Lung (tissue), 11 donors: ENCODE measurements at regions not wholly inside any gene's neighbourhood (a gene's known extent, or its start where the extent isn't known, plus 50 kb on each side); places are given as distances from the start of the nearest gene placed in this dataset.

Experiments used
- ATAC-seq: fragments of 200-7000 bp; cut with Tn5 transposase; one replicate; pipeline ENCODE4 v1.9.1; 2020; ENCODE audit warnings: moderate number of reproducible peaks; ENCODE audit not compliant: insufficient read depth, low FRiP score
- DNase-seq, 3 donors: peaks; one replicate each; pipeline ENCODE4 v3.0.0-alpha.2; 2013 to 2017
- H3K27ac ChIP-seq, 2 donors: one replicate each; pipeline ENCODE4 v1.5.1; 2013; ENCODE audit warnings: mild to moderate bottlenecking in 2 of 2, moderate library complexity in 2 of 2, control low read depth in 1 of 2, inconsistent platforms in 1 of 2, low read depth in 1 of 2, low read length in 1 of 2
- H3K27me3 ChIP-seq, 3 donors: one replicate each; pipeline ENCODE4 v1.5.1; 2013; ENCODE audit warnings: low read length in 2 of 3; ENCODE audit not compliant: control insufficient read depth in 3 of 3, insufficient read depth in 3 of 3
- H3K36me3 ChIP-seq, 4 donors: one replicate each; pipeline ENCODE4 v1.5.1; 2013; ENCODE audit warnings: low read length in 4 of 4, mild to moderate bottlenecking in 1 of 4, moderate library complexity in 1 of 4; ENCODE audit not compliant: control insufficient read depth in 4 of 4, insufficient read depth in 4 of 4
- H3K4me1 ChIP-seq, 5 donors: one replicate each; pipeline ENCODE4 v1.5.1; 2013; ENCODE audit warnings: low read length in 5 of 5, mild to moderate bottlenecking in 2 of 5, moderate library complexity in 1 of 5; ENCODE audit not compliant: control insufficient read depth in 5 of 5, insufficient read depth in 5 of 5
- H3K4me3 ChIP-seq: one replicate; pipeline ENCODE4 v1.5.1; 2013; ENCODE audit warnings: mild to moderate bottlenecking, control low read depth, moderate library complexity
- H3K9ac ChIP-seq, 2 donors: one replicate each; pipeline ENCODE4 v1.5.1; 2013; ENCODE audit warnings: low read length in 2 of 2, control low read depth in 1 of 2; ENCODE audit not compliant: insufficient read depth in 1 of 2
- H3K9me3 ChIP-seq, 4 donors: one replicate each; pipeline ENCODE4 v1.5.1; 2013; ENCODE audit warnings: low read length in 3 of 4, mild to moderate bottlenecking in 1 of 4, moderate library complexity in 1 of 4; ENCODE audit not compliant: control insufficient read depth in 4 of 4, insufficient read depth in 3 of 4
- CTCF ChIP-seq: IDR thresholded peaks from 2 replicates; pipeline ENCODE4 v1.5.1; 2012; ENCODE audit warnings: mild to moderate bottlenecking; ENCODE audit errors: control extremely low read depth, extremely low read depth
- WGBS, 2 donors: extraction: QIAGEN DNeasy Blood & Tissue Kit; methylation state at CpG; one replicate each; pipeline ENCODE4 v1.1.7; 2013; 5-methylcytosine and 5-hydroxymethylcytosine counted together
- donor health status: control.
- donor health status: control.
- donor health status: Bipolar disorder and iron deficiency.
- donor health status: healthy.
- donor health status: DM: yes; HTN: yes; CAD: no.

GRCh38 chrX:42952621-42953020 is 174.7 kb upstream of the PPP1R2C start:
- ATAC-seq (no peak), DNase-seq (no peak)
- Histone ChIP-seq H3K27me3 (peaks cover 0 to 18% (median 8%) of the 10 kb centered on the region in 3 donors), H3K27ac (no peak overlapping the region), H3K36me3 (no peaks in the 10 kb centered on the region), H3K4me3 (no peak overlapping the region), H3K4me1 (peaks cover 0 to 4% (median 0%) of the 10 kb centered on the region in 5 donors), H3K9me3 (no peaks in the 10 kb centered on the region), H3K9ac (no peak overlapping the region)
- TF ChIP-seq CTCF, result no peak

- no peak overlapping the region for H3K9ac ChIP-seq
These were observed 176.9 kb upstream of the PPP1R2C start for GRCh38 chrX:42954880-42955279.

GRCh38 chrX:42955349-42955748 is 177.4 kb upstream of the PPP1R2C start:
- H3K9ac ChIP-seq, result no peak overlapping the region
- no peak for DNase-seq
- no peaks in the 10 kb centered on the region for H3K9me3 ChIP-seq
- H3K27ac ChIP-seq, result no peak overlapping the region
- no peak for TF ChIP-seq CTCF
- peaks cover 0 to 15% (median 4%) of the 10 kb centered on the region in 3 donors for H3K27me3 ChIP-seq
- ATAC-seq, result no peak
- WGBS, 2 donors, result 16 to 50% methylated on average over 2 of the region's 2 CpGs
- H3K4me3 ChIP-seq, result no peak overlapping the region
- no peaks in the 10 kb centered on the region for H3K36me3 ChIP-seq
- no peaks in the 10 kb centered on the region for H3K4me1 ChIP-seq

More at GRCh38 chrX:42954880-42955279, 176.9 kb upstream of the PPP1R2C start:
- TF ChIP-seq CTCF, result no peak
- WGBS, 2 donors, result 85 to 96% methylated on average over 3 of the region's 3 CpGs
- Histone ChIP-seq H3K4me3 (no peak overlapping the region), H3K27me3 (peaks cover 0 to 15% (median 8%) of the 10 kb centered on the region in 3 donors), H3K9me3 (no peaks in the 10 kb centered on the region), H3K36me3 (no peaks in the 10 kb centered on the region), H3K27ac (no peak overlapping the region), H3K4me1 (no peaks in the 10 kb centered on the region)
- DNase-seq, result no peak
- ATAC-seq, result no peak

- Histone ChIP-seq H3K27ac (no peak overlapping the region), H3K27me3 (peaks cover 0 to 2% (median 0%) of the 10 kb centered on the region in 3 donors), H3K36me3 (no peaks in the 10 kb centered on the region), H3K4me1 (no peaks in the 10 kb centered on the region), H3K9me3 (no peaks in the 10 kb centered on the region), H3K4me3 (no peak overlapping the region), H3K9ac (no peak overlapping the region)
- ATAC-seq (no peak), DNase-seq (no peak)
- no peak for TF ChIP-seq CTCF
- WGBS, 2 donors, result 72 to 73% methylated on average over 2 of the region's 2 CpGs
These were observed 189.8 kb upstream of the PPP1R2C start for GRCh38 chrX:42967681-42968300.
